ENCODE measurements at regions not wholly inside any gene's neighbourhood (a gene's known extent, or its start where the extent isn't known, plus 50 kb on each side); places are given as distances from the start of the nearest gene placed in this dataset.
A peak's percentile ranks its signal among the peaks of the same experiment; 100 is the strongest.

DNA sequence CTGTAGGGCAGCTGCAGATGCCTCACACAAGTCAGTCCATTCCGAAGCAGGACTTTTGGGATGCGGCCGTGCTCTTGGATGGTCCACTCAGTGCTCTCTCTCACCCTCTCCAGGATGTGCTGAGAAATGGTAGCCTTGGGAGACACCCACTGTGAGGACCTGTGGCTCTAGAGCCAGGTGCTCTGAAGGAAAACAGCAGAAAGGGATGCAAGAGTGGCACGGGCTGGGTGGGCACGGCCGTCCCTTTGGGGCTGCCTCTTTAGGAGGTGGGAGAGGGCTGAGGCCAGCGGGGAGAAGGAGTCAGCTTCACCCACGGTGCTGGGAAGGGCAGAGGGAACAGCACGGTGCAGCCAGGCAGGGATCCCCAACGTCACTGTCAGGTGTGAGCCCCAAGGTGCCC is 106.1 kb downstream of the RIPK4 start:
- no peak for DNase-seq (ENCODE audit: low read depth)
- TF ChIP-seq, protein P1, sequence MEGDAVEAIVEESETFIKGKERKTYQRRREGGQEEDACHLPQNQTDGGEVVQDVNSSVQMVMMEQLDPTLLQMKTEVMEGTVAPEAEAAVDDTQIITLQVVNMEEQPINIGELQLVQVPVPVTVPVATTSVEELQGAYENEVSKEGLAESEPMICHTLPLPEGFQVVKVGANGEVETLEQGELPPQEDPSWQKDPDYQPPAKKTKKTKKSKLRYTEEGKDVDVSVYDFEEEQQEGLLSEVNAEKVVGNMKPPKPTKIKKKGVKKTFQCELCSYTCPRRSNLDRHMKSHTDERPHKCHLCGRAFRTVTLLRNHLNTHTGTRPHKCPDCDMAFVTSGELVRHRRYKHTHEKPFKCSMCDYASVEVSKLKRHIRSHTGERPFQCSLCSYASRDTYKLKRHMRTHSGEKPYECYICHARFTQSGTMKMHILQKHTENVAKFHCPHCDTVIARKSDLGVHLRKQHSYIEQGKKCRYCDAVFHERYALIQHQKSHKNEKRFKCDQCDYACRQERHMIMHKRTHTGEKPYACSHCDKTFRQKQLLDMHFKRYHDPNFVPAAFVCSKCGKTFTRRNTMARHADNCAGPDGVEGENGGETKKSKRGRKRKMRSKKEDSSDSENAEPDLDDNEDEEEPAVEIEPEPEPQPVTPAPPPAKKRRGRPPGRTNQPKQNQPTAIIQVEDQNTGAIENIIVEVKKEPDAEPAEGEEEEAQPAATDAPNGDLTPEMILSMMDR (conservative IDR thresholded peaks at IDR 0.05; ENCODE audit: low read depth, low read length): no peak

DNA sequence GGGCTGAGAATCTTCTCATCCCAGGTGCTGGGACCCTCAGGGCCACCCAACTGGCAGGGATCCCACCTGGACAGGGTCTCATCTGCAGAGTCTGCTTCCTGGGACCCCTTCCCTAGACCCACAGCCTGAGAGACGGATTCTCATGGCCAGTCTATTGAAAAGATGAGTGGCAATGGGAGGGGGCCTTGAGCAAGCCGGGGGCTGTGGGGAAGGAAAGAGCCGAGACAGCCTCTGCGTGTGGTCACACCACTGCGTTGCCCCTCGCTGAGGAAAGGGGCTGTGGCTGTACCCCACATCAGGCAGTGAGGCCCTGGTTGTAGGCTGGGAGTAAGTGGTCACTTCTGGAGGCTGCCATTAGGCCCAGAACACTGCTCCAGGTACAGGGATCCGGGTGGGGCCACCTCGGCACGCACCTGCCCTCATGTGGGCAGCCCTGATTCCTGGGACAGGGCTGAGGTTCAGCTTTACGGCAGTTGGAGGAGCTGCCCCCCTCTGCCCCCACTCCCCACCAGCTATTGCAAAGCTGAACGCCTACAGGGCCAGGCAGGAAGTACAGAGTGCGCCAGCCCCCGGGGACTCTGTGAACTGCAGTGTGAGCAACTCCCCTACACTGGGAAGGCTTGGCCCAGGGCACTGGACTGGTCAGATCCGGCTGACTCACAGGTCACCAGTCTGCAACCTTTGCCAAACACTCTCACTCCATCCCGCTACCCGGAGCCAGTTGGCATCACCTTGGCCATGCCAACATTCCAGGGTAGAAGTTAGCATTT is 106.9 kb downstream of the RIPK4 start:
- TF ChIP-seq, protein P1 (conservative IDR thresholded peaks at IDR 0.05; ENCODE audit: low read depth, low read length): peak; percentile 31
- peak; percentile 25 for DNase-seq (ENCODE audit: low read depth)
- H3K4me3 ChIP-seq (ENCODE audit: low read depth, low read length): no peak overlapping the region

More for the DNA sequence above, 106.1 kb downstream of the RIPK4 start:
- no peak overlapping the region for H3K4me3 ChIP-seq (ENCODE audit: low read depth, low read length)

DNA sequence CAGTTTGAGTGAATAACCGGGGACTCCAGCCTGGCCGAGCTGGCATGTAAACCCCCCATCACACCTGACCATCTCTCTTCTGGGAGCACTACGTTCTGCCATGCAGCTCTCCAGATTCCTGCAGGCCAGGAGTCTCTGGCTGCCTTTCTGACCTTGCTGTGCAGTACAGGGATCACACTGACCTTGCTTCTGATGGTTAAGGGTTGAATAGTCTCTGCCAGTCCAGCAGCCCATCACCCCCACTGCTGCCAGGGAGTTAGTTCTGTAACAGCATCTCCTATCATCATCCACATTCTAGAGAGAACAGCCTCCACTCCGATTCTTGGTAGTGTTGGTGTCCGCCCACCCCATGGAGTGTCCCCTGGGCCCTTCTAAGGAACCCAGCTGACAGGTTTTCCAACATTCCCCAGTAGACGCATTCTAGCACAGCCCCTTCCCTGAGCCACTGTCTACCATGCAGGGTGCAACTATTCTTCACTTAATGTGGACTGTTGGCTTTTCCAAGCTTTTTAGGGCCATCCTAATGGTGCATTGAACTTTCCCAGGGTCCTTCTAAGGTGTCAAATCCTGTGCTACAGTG is 109.8 kb downstream of the RIPK4 start:
- TF ChIP-seq, protein P1 (conservative IDR thresholded peaks at IDR 0.05; ENCODE audit: low read depth, low read length): no peak
- no peak overlapping the region for H3K4me3 ChIP-seq (ENCODE audit: low read depth, low read length)
- no peak for DNase-seq (ENCODE audit: low read depth)

DNA sequence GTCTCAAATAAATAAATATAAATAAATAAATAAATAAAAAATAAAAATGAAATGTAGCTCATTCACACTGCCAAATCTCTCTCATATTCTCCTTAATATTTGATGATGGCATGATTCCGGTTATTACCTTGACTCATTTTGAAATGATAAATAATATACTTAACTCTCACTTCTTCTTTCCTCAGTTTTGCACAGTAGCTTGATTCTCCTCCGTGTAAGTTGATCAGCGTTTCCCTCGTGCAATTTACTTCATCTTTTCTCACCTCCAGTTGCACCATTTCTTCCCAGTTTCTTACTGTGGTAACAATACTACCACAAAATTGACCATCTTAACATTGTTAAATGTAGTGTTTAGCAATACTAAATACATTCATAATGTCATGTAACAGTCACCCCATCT is 111.6 kb downstream of the RIPK4 start:
- H3K4me3 ChIP-seq (ENCODE audit: low read depth, low read length): no peak overlapping the region
- TF ChIP-seq, protein P1 (conservative IDR thresholded peaks at IDR 0.05; ENCODE audit: low read depth, low read length): no peak
- DNase-seq (ENCODE audit: low read depth): no peak

DNA sequence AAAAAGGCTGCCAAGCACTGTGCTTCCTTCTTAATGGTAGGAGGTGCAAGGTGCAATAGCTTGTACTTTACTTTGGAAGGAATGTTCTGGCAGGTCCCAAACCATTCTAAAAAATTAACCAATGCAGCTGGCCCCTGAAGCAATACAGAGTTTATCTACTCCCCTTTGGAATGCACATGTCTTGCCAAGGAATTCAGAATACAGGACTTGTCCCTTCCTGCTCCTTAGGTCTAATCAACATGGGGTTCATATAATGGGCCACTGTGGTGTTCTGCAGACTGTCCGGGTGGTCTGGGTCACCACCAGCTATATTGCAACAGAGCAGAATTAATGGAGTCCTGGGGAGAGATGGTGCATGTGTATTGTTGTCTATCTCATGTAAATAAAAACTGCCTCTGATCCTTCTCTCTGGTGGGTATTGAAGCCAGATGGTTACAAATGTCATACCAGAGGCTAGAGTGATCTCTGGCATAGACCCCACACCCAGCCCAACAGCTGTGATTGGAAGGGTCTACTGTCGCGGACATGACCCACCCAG is 112.8 kb downstream of the RIPK4 start:
- TF ChIP-seq, protein P1 (conservative IDR thresholded peaks at IDR 0.05; ENCODE audit: low read depth, low read length): no peak
- DNase-seq (ENCODE audit: low read depth): peak; percentile 77
- H3K4me3 ChIP-seq (ENCODE audit: low read depth, low read length): no peak overlapping the region

DNA sequence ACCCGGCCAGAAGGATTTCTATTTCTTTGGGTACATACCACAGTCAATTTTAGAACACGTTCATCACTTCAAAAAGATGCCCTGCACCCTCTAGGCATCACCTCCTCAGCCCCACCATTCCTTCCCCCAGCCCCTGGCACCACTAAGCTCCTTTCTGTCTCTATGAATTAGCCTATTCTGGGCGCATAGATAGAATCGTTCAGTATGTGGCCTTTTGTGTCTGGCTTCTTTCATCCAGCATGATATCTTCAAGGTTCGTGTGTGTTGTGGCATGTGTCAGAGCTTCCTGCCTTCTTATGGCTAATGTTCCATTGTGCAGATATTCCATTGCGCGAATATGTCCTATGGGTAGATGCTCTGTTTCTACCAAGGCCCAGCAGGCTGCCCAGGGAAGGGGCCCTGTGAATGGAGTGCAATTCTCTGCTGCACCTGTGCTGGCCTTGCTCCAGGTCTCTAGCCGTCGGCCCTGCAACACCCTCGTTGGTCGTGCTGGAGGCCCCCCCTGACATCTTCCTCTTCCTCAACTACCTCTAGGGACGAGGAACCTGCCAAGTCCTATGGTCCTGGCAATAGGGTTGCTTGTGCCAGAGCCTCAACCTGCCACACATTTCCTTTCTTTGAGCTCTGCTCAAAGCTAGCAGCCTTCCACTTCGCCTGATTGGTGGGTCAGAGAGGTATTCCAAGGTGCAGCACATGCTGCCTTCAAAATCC is 113.5 kb downstream of the RIPK4 start:
- no peak overlapping the region for H3K4me3 ChIP-seq (ENCODE audit: low read depth, low read length)
- TF ChIP-seq, protein P1 (conservative IDR thresholded peaks at IDR 0.05; ENCODE audit: low read depth, low read length): no peak
- no peak for DNase-seq (ENCODE audit: low read depth)
